GM12891 (cell line): ENCODE measurements at regions not wholly inside any gene's neighbourhood (a gene's known extent, or its start where the extent isn't known, plus 50 kb on each side); places are given as distances from the start of the nearest gene placed in this dataset.

Source experiments
- PAX5 ChIP-seq: IDR thresholded peaks from 2 replicates; pipeline ENCODE4 v1.6.1; 2011; ENCODE audit warnings: low read length, moderate library complexity, mild to moderate bottlenecking; ENCODE audit not compliant: insufficient read depth, severe bottlenecking
- TAF1 ChIP-seq: IDR thresholded peaks from 2 replicates; pipeline ENCODE4 v1.6.1; 2011; ENCODE audit warnings: low read depth, low read length, control low read depth

DNA sequence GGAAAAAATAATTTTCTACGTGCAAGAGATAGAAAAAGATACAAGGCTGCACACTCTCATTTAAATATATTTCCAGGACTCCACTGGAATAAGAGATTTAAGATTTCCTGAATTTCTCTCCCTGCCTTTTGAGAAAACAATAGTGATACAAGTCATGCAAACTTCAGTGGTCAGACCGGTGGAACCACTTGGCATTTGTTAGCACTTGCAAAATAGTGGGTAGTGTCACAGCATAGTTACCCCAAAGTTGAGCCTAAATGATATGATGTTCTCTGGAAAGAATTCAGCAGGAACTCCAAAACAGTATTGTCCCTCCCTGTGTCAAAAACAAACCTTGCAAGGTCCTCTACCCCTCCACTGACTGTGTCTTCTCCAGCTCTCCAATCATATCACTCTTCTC lies 102.3 kb downstream of the ANKRD50 start:
- no peak for TF ChIP-seq PAX5
- no peak for TF ChIP-seq TAF1
